Stomach (tissue), 4 donors: ENCODE measurements at regions not wholly inside any gene's neighbourhood (a gene's known extent, or its start where the extent isn't known, plus 50 kb on each side); places are given as distances from the start of the nearest gene placed in this dataset.

Experiments
- CTCF ChIP-seq, 7 experiments: fragments of 450-650 bp in 4 of 7; fragments of 200-600 bp in 3 of 7; sonication (generic) in 3 of 7; IDR thresholded peaks; one replicate each; pipeline ENCODE4 v1.5.1; 2016 to 2019; ENCODE audit warnings: antibody characterized with exemption in 7 of 7, control low read depth in 2 of 7, mild to moderate bottlenecking in 1 of 7
- EP300 ChIP-seq: sonication (generic); formaldehyde crosslinking; IDR thresholded peaks from one replicate; pipeline ENCODE4 v1.6.1; 2017; ENCODE audit warnings: antibody characterized with exemption
- POLR2A ChIP-seq, 4 donors: fragments of 450-650 bp; IDR thresholded peaks; one replicate each; pipeline ENCODE4 v1.6.1; 2016; ENCODE audit warnings: antibody characterized with exemption in 4 of 4, control low read depth in 2 of 4, mild to moderate bottlenecking in 1 of 4, moderate library complexity in 1 of 4

- TF ChIP-seq CTCF (IDR thresholded peaks at IDR 0.05) (no peak), POLR2A (IDR thresholded peaks at IDR 0.05) (no peak), EP300 (no peak)
These were observed 163.6 kb downstream of the GLUL start for GRCh38 chr1:182227864-182228547.
